PC-3 (cell line): ENCODE measurements at regions not wholly inside any gene's neighbourhood (a gene's known extent, or its start where the extent isn't known, plus 50 kb on each side); places are given as distances from the start of the nearest gene placed in this dataset.

Experiments used
- ATAC-seq: fragments of 200-7000 bp; cut with Tn5 transposase; 2 replicates; pipeline ENCODE4 v1.9.1; 2020; ENCODE audit warnings: mild to moderate bottlenecking, moderate library complexity
- BruUV-seq: library from RNA; stranded (reverse); fragments of 400-500 nt; replicated peaks from 2 replicates; lab custom pipeline; 2021; lab: Mats Ljungman, UMichigan
- CTCF ChIA-PET: fragments of 300-600 bp; sonication (Branson Sonifier 250); formaldehyde crosslinking; loops from one replicate; lab custom pipeline; 2022; ENCODE audit warnings: antibody characterized with exemption; lab: Charles Lee
- POLR2A ChIA-PET: fragments of 300-600 bp; sonication (Branson Sonifier 250); formaldehyde crosslinking; loops from one replicate; lab custom pipeline; 2022; ENCODE audit warnings: antibody characterized with exemption; ENCODE audit not compliant: unreplicated experiment; lab: Charles Lee
- DNase-seq: peaks from one replicate; pipeline ENCODE4 v3.0.0-alpha.2; 2015
- H2AFZ ChIP-seq: fragments of 300-600 bp; sonication (generic); 2 replicates; pipeline ENCODE4 v1.6.0; 2016; ENCODE audit warnings: antibody characterized with exemption, low read length
- H3F3A ChIP-seq: fragments of 300-600 bp; sonication (generic); one replicate; pipeline ENCODE4 v1.6.0; 2017; ENCODE audit warnings: antibody characterized with exemption, low read length, control low read depth, mild to moderate bottlenecking; ENCODE audit not compliant: unreplicated experiment
- H3K27ac ChIP-seq: fragments of 300-600 bp; sonication (generic); 2 replicates; pipeline ENCODE4 v1.5.1; 2016; ENCODE audit warnings: mild to moderate bottlenecking, low read length
- H3K27me3 ChIP-seq: fragments of 300-600 bp; sonication (generic); 2 replicates; pipeline ENCODE4 v1.6.1; 2016; ENCODE audit warnings: low read length, mixed read lengths
- H3K36me3 ChIP-seq: fragments of 300-600 bp; sonication (generic); 2 replicates; pipeline ENCODE4 v1.6.1; 2016; ENCODE audit warnings: low read depth, mixed run types, low read length, mixed read lengths
- H3K4me1 ChIP-seq: fragments of 300-600 bp; sonication (generic); 2 replicates; pipeline ENCODE4 v1.5.1; 2016; ENCODE audit warnings: low read length; ENCODE audit not compliant: insufficient read depth
- H3K4me2 ChIP-seq: fragments of 300-600 bp; sonication (generic); 2 replicates; pipeline ENCODE4 v1.6.0; 2016; ENCODE audit warnings: low read length
- H3K4me3 ChIP-seq: fragments of 300-600 bp; sonication (generic); 2 replicates; pipeline ENCODE4 v1.5.1; 2016; ENCODE audit warnings: mild to moderate bottlenecking, low read length, mixed read lengths
- H3K79me2 ChIP-seq: fragments of 300-600 bp; sonication (generic); 2 replicates; pipeline ENCODE4 v1.6.1; 2017; ENCODE audit warnings: low read length, mixed read lengths
- H3K9ac ChIP-seq: fragments of 300-600 bp; sonication (generic); 2 replicates; pipeline ENCODE4 v1.6.0; 2016; ENCODE audit warnings: mild to moderate bottlenecking, low read length
- H3K9me2 ChIP-seq: fragments of 300-600 bp; sonication (generic); replicated peaks from 2 replicates; pipeline ENCODE4 v1.6.1; 2016; ENCODE audit warnings: mixed run types, low read length, mixed read lengths
- H3K9me3 ChIP-seq: fragments of 300-600 bp; sonication (generic); 2 replicates; pipeline ENCODE4 v1.6.1; 2016; ENCODE audit warnings: low read length, mixed read lengths
- H4K20me1 ChIP-seq: fragments of 300-600 bp; sonication (generic); 2 replicates; pipeline ENCODE4 v1.6.1; 2016; ENCODE audit warnings: low read length, mixed read lengths
- EZH2 ChIP-seq: fragments of 300-600 bp; sonication (generic); IDR thresholded peaks from one replicate; pipeline ENCODE4 v1.6.1; 2017; ENCODE audit warnings: antibody characterized with exemption, mild to moderate bottlenecking, low read length; ENCODE audit not compliant: unreplicated experiment
- EZH2phosphoT487 ChIP-seq: fragments of 300-600 bp; sonication (generic); IDR thresholded peaks from 2 replicates; pipeline ENCODE4 v1.6.1; 2018; ENCODE audit warnings: mild to moderate bottlenecking, antibody characterized with exemption, low read length, borderline replicate concordance
- intact Hi-C: fragments of 100-400 bp; cut with micrococcal nuclease; formaldehyde crosslinking; loops from 2 replicates; pipeline ENCODE4 v1.9.0; 2023
- TF ChIP-seq, protein P1 (sequence below): fragments of 300-600 bp; sonication (generic); conservative IDR thresholded peaks from 2 replicates; pipeline ENCODE4 v1.5.1; 2017; ENCODE audit warnings: antibody characterized with exemption, low read depth, mild to moderate bottlenecking, low read length

GRCh38 chr2:133640103-133640502 is 71.8 kb upstream of the NCKAP5 start:
- ATAC-seq (no peak), DNase-seq (peak; percentile 23)
- no peaks in the 10 kb centered on the region for H4K20me1 ChIP-seq
- H3K36me3 ChIP-seq: no peaks in the 10 kb centered on the region
- H2AFZ ChIP-seq: no peak overlapping the region
- H3F3A ChIP-seq: no peaks in the 10 kb centered on the region
- no peaks in the 10 kb centered on the region for H3K9me3 ChIP-seq
- no peak for TF ChIP-seq EZH2
- TF ChIP-seq, protein P1, sequence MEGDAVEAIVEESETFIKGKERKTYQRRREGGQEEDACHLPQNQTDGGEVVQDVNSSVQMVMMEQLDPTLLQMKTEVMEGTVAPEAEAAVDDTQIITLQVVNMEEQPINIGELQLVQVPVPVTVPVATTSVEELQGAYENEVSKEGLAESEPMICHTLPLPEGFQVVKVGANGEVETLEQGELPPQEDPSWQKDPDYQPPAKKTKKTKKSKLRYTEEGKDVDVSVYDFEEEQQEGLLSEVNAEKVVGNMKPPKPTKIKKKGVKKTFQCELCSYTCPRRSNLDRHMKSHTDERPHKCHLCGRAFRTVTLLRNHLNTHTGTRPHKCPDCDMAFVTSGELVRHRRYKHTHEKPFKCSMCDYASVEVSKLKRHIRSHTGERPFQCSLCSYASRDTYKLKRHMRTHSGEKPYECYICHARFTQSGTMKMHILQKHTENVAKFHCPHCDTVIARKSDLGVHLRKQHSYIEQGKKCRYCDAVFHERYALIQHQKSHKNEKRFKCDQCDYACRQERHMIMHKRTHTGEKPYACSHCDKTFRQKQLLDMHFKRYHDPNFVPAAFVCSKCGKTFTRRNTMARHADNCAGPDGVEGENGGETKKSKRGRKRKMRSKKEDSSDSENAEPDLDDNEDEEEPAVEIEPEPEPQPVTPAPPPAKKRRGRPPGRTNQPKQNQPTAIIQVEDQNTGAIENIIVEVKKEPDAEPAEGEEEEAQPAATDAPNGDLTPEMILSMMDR: no peak
- no peak for TF ChIP-seq EZH2phosphoT487
- peaks cover 17% of the 10 kb centered on the region for H3K79me2 ChIP-seq
- H3K9me2 ChIP-seq: no peaks in the 10 kb centered on the region
- H3K4me1 ChIP-seq: peaks cover 37% of the 10 kb centered on the region
- intact Hi-C loops: loop anchor here (2.0 to 5.0 kb wide), 4 partner anchors 61 to 377 kb away; no protein-coding TSS in a partner anchor
- H3K9ac ChIP-seq: no peak overlapping the region
- H3K4me3 ChIP-seq: peak overlapping the region; percentile 46; the same call in 1 of the 2 replicates
- H3K4me2 ChIP-seq: peak overlapping the region; percentile 56
- CTCF ChIA-PET: no interaction called here
- H3K27ac ChIP-seq: no peak overlapping the region
- H3K27me3 ChIP-seq: no peaks in the 10 kb centered on the region
- POLR2A ChIA-PET: no interaction called here
- BruUV-seq: no TSS peak

- ATAC-seq (peak; percentile 94), DNase-seq (peak; percentile 98)
- intact Hi-C loops: loop anchor here (2.0 to 5.0 kb wide), 4 partner anchors 63 to 379 kb away; no protein-coding TSS in a partner anchor
- Histone ChIP-seq H3K27me3 (no peaks in the 10 kb centered on the region), H3K9me3 (no peaks in the 10 kb centered on the region), H2AFZ (peak overlapping the region; percentile 51), H3K9ac (peak overlapping the region; percentile 33), H3K4me3 (peak overlapping the region; percentile 46; the same call in 1 of the 2 replicates), H3K27ac (peak overlapping the region; percentile 72), H3K9me2 (no peaks in the 10 kb centered on the region), H3K79me2 (peaks cover 17% of the 10 kb centered on the region), H3K4me1 (peaks cover 33% of the 10 kb centered on the region), H4K20me1 (no peaks in the 10 kb centered on the region), H3K36me3 (no peaks in the 10 kb centered on the region), H3F3A (no peaks in the 10 kb centered on the region), H3K4me2 (peak overlapping the region; percentile 56)
- TF ChIP-seq, protein P1: peak; percentile 80
- TF ChIP-seq EZH2: no peak
- TF ChIP-seq EZH2phosphoT487: no peak
- BruUV-seq: no TSS peak
- ChIA-PET CTCF (interaction anchor here (1.0 to 1.2 kb wide), 3 partner anchors 73 to 378 kb away, joined by 3 to 13 read pairs (median 5); partner anchors contain the start of gene NCKAP5), POLR2A (no interaction called here)
Measured at GRCh38 chr2:133641497-133641896, 73.2 kb upstream of the NCKAP5 start.
